ENCODE measurements at regions not wholly inside any gene's neighbourhood (a gene's known extent, or its start where the extent isn't known, plus 50 kb on each side); places are given as distances from the start of the nearest gene placed in this dataset.
"Not testable (repeated sequence)": the region's sequence is repeated elsewhere in the genome, so short reads cannot be mapped to it uniquely, and the experiment has no call there.

DNA sequence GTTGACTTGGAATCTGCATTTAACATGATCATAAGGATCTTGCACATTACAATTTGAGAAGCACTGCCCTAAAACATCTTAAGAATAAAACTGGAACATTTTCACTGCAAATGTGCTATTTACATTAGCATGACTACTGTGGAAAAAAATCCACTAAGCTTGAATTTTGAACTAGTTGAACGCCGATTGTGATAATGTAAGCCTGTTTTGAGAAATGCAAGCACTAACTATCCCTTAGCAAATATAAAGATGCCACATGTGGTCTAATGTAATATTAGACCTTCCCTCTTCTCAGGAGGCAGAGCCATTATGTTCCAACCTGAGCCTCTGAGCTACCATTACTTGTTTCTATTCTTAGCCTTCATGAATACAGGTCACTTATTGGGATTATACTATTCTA, 278.0 kb downstream of the SPATA31A6 start:
- TF ChIP-seq, protein P1, sequence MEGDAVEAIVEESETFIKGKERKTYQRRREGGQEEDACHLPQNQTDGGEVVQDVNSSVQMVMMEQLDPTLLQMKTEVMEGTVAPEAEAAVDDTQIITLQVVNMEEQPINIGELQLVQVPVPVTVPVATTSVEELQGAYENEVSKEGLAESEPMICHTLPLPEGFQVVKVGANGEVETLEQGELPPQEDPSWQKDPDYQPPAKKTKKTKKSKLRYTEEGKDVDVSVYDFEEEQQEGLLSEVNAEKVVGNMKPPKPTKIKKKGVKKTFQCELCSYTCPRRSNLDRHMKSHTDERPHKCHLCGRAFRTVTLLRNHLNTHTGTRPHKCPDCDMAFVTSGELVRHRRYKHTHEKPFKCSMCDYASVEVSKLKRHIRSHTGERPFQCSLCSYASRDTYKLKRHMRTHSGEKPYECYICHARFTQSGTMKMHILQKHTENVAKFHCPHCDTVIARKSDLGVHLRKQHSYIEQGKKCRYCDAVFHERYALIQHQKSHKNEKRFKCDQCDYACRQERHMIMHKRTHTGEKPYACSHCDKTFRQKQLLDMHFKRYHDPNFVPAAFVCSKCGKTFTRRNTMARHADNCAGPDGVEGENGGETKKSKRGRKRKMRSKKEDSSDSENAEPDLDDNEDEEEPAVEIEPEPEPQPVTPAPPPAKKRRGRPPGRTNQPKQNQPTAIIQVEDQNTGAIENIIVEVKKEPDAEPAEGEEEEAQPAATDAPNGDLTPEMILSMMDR (IDR thresholded peaks at IDR 0.05): not testable (repeated sequence)
- not testable (repeated sequence) for TF ChIP-seq POLR2A (IDR thresholded peaks at IDR 0.05)
